Trophoblast cell (in vitro differentiated cells and primary cell): ENCODE measurements at regions not wholly inside any gene's neighbourhood (a gene's known extent, or its start where the extent isn't known, plus 50 kb on each side); places are given as distances from the start of the nearest gene placed in this dataset.

Experiments
- DNase-seq, 2 donors: peaks; one replicate each; pipeline ENCODE4 v3.0.0-alpha.2; 2016
- H2AFZ ChIP-seq: 2 replicates; pipeline ENCODE4 v1.6.1; 2013; ENCODE audit warnings: low read length, moderate library complexity, mild to moderate bottlenecking; ENCODE audit not compliant: insufficient read depth, poor library complexity
- H2AK5ac ChIP-seq: 2 replicates; pipeline ENCODE4 v1.6.1; 2013; ENCODE audit warnings: mild to moderate bottlenecking, low read length
- H2BK120ac ChIP-seq: 2 replicates; pipeline ENCODE4 v1.6.1; 2013; ENCODE audit warnings: low read length, mild to moderate bottlenecking, moderate library complexity; ENCODE audit not compliant: insufficient read depth, poor library complexity
- H2BK12ac ChIP-seq: 2 replicates; pipeline ENCODE4 v1.6.1; 2013; ENCODE audit warnings: mild to moderate bottlenecking, low read length, moderate library complexity
- H2BK5ac ChIP-seq: 2 replicates; pipeline ENCODE4 v1.6.1; 2013; ENCODE audit warnings: low read length, low read depth, moderate library complexity, mild to moderate bottlenecking; ENCODE audit not compliant: poor library complexity
- H3K14ac ChIP-seq: 2 replicates; pipeline ENCODE4 v1.6.1; 2013; ENCODE audit warnings: mild to moderate bottlenecking, low read length
- H3K18ac ChIP-seq: 2 replicates; pipeline ENCODE4 v1.6.1; 2013; ENCODE audit warnings: mild to moderate bottlenecking, low read length
- H3K23ac ChIP-seq: 2 replicates; pipeline ENCODE4 v1.6.1; 2013; ENCODE audit warnings: low read length
- H3K27ac ChIP-seq: 2 replicates; pipeline ENCODE4 v1.5.1; 2013; ENCODE audit warnings: low read depth, mild to moderate bottlenecking, inconsistent platforms, low read length, moderate library complexity
- H3K27me3 ChIP-seq: 2 replicates; pipeline ENCODE4 v1.6.1; 2013; ENCODE audit warnings: inconsistent platforms, mild to moderate bottlenecking, low read length, moderate library complexity; ENCODE audit not compliant: insufficient read depth
- H3K36me3 ChIP-seq, 2 experiments: 1 replicate in 1 of 2; 2 replicates in 1 of 2; pipeline ENCODE4 v1.6.1; 2013; ENCODE audit warnings: low read length in 2 of 2, mild to moderate bottlenecking in 2 of 2, moderate library complexity in 1 of 2; ENCODE audit not compliant: insufficient read depth in 2 of 2, control insufficient read depth in 1 of 2
- H3K4ac ChIP-seq: 2 replicates; pipeline ENCODE4 v1.6.1; 2013; ENCODE audit warnings: low read depth, mild to moderate bottlenecking, low read length, moderate library complexity
- H3K4me1 ChIP-seq, 2 experiments: 1 replicate in 1 of 2; 2 replicates in 1 of 2; pipeline ENCODE4 v1.6.1; 2013; ENCODE audit warnings: low read length in 2 of 2, mild to moderate bottlenecking in 2 of 2, moderate library complexity in 1 of 2; ENCODE audit not compliant: insufficient read depth in 2 of 2, control insufficient read depth in 1 of 2
- H3K4me2 ChIP-seq: 2 replicates; pipeline ENCODE4 v1.6.1; 2013; ENCODE audit warnings: inconsistent platforms, mild to moderate bottlenecking, low read length, moderate library complexity
- H3K4me3 ChIP-seq: 2 replicates; pipeline ENCODE4 v1.5.1; 2013; ENCODE audit warnings: mild to moderate bottlenecking, low read depth, low read length, inconsistent platforms
- H3K79me1 ChIP-seq: one replicate; pipeline ENCODE4 v1.6.1; 2013; ENCODE audit warnings: low read length
- H3K79me2 ChIP-seq: 2 replicates; pipeline ENCODE4 v1.6.1; 2013; ENCODE audit warnings: low read length, mild to moderate bottlenecking; ENCODE audit not compliant: control insufficient read depth, insufficient read depth, poor library complexity
- H3K9ac ChIP-seq: 2 replicates; pipeline ENCODE4 v1.6.1; 2013; ENCODE audit warnings: mild to moderate bottlenecking, low read length
- H3K9me3 ChIP-seq: 2 replicates; pipeline ENCODE4 v1.6.1; 2013; ENCODE audit warnings: low read depth, mild to moderate bottlenecking, control low read depth, inconsistent platforms, low read length; ENCODE audit not compliant: insufficient read depth
- H4K12ac ChIP-seq: 2 replicates; pipeline ENCODE4 v1.6.1; 2013; ENCODE audit warnings: low read depth, mild to moderate bottlenecking, low read length, moderate library complexity
- H4K8ac ChIP-seq: 2 replicates; pipeline ENCODE4 v1.6.1; 2013; ENCODE audit warnings: low read depth, mild to moderate bottlenecking, low read length, moderate library complexity
- H4K91ac ChIP-seq: one replicate; pipeline ENCODE4 v1.6.1; 2013; ENCODE audit warnings: low read depth, mild to moderate bottlenecking, low read length, moderate library complexity
- WGBS: extraction: QIAGEN DNeasy Blood & Tissue Kit; methylation state at CpG from one replicate; pipeline ENCODE4 v1.1.7; 2013; ENCODE audit warnings: missing lambda C conversion rate; ENCODE audit not compliant: insufficient read length, insufficient coverage; ENCODE audit errors: extremely low coverage; 5-methylcytosine and 5-hydroxymethylcytosine counted together

GRCh38 chr2:221018262-221018661 lies 553.8 kb downstream of the EPHA4 start:
- Histone ChIP-seq H2AK5ac (no peak overlapping the region), H3K27me3 (no peaks in the 10 kb centered on the region), H4K8ac (no peak overlapping the region), H2AFZ (no peak overlapping the region), H3K4me2 (no peak overlapping the region), H3K4me3 (no peak overlapping the region), H4K91ac (no peak overlapping the region), H3K18ac (no peak overlapping the region), H3K9me3 (peaks cover 1% of the 10 kb centered on the region), H3K36me3 (no peaks in the 10 kb centered on the region), H2BK120ac (no peak overlapping the region), H3K27ac (no peak overlapping the region), H2BK12ac (no peak overlapping the region), H4K12ac (no peak overlapping the region), H3K4ac (no peak overlapping the region), H3K79me2 (no peaks in the 10 kb centered on the region), H3K4me1 (no peaks in the 10 kb centered on the region), H3K79me1 (no peaks in the 10 kb centered on the region), H3K23ac (no peak overlapping the region), H3K14ac (no peak overlapping the region), H2BK5ac (no peak overlapping the region), H3K9ac (no peak overlapping the region)
- WGBS = no CpG with 5 or more reads among the region's 1 CpG
- DNase-seq = no peak

- Histone ChIP-seq H3K79me1 (no peaks in the 10 kb centered on the region), H3K14ac (no peak overlapping the region), H3K79me2 (no peaks in the 10 kb centered on the region), H2AK5ac (no peak overlapping the region), H3K4me3 (no peak overlapping the region), H3K23ac (no peak overlapping the region), H3K27ac (no peak overlapping the region), H3K4ac (no peak overlapping the region), H2BK5ac (no peak overlapping the region), H2AFZ (no peak overlapping the region), H4K8ac (no peak overlapping the region), H3K4me1 (no peaks in the 10 kb centered on the region), H3K9me3 (peaks cover 1% of the 10 kb centered on the region), H4K12ac (no peak overlapping the region), H3K27me3 (no peaks in the 10 kb centered on the region), H4K91ac (no peak overlapping the region), H2BK12ac (no peak overlapping the region), H3K18ac (no peak overlapping the region), H3K4me2 (no peak overlapping the region), H3K36me3 (no peaks in the 10 kb centered on the region), H3K9ac (no peak overlapping the region), H2BK120ac (no peak overlapping the region)
- no CpG with 5 or more reads among the region's 5 CpGs for WGBS
- DNase-seq = no peak
These were observed 552.4 kb downstream of the EPHA4 start for GRCh38 chr2:221019668-221020067.

GRCh38 chr2:221022554-221022953 lies 549.5 kb downstream of the EPHA4 start:
- DNase-seq = no peak
- Histone ChIP-seq H3K79me1 (no peaks in the 10 kb centered on the region), H2AFZ (no peak overlapping the region), H3K4me3 (no peak overlapping the region), H3K18ac (no peak overlapping the region), H3K9me3 (peaks cover 1% of the 10 kb centered on the region), H4K8ac (no peak overlapping the region), H2BK120ac (no peak overlapping the region), H3K27ac (no peak overlapping the region), H2BK5ac (no peak overlapping the region), H2BK12ac (no peak overlapping the region), H3K27me3 (no peaks in the 10 kb centered on the region), H2AK5ac (no peak overlapping the region), H3K79me2 (no peaks in the 10 kb centered on the region), H3K23ac (no peak overlapping the region), H3K4me1 (no peaks in the 10 kb centered on the region), H3K36me3 (no peaks in the 10 kb centered on the region), H4K12ac (no peak overlapping the region), H3K4ac (no peak overlapping the region), H3K9ac (no peak overlapping the region), H3K4me2 (no peak overlapping the region), H4K91ac (no peak overlapping the region), H3K14ac (no peak overlapping the region)
- WGBS = no CpG with 5 or more reads among the region's 2 CpGs

GRCh38 chr2:221025398-221025797 lies 546.7 kb downstream of the EPHA4 start:
- Histone ChIP-seq H3K23ac (no peak overlapping the region), H2BK120ac (no peak overlapping the region), H3K4me2 (no peak overlapping the region), H4K12ac (no peak overlapping the region), H3K27me3 (no peaks in the 10 kb centered on the region), H3K18ac (no peak overlapping the region), H4K91ac (no peak overlapping the region), H3K9ac (no peak overlapping the region), H3K79me1 (no peaks in the 10 kb centered on the region), H2AK5ac (no peak overlapping the region), H3K79me2 (no peaks in the 10 kb centered on the region), H3K4me3 (no peak overlapping the region), H3K4ac (no peak overlapping the region), H2AFZ (no peak overlapping the region), H4K8ac (no peak overlapping the region), H2BK12ac (no peak overlapping the region), H3K27ac (no peak overlapping the region), H3K9me3 (no peaks in the 10 kb centered on the region), H3K4me1 (no peaks in the 10 kb centered on the region), H3K36me3 (no peaks in the 10 kb centered on the region), H2BK5ac (no peak overlapping the region), H3K14ac (no peak overlapping the region)
- no CpG with 5 or more reads among the region's 1 CpG for WGBS
- no peak for DNase-seq
